Superior temporal gyrus (tissue), 1 donor: ENCODE measurements at regions not wholly inside any gene's neighbourhood (a gene's known extent, or its start where the extent isn't known, plus 50 kb on each side); places are given as distances from the start of the nearest gene placed in this dataset.

Experiments
- DNase-seq: peaks from one replicate; pipeline ENCODE4 v3.0.0-alpha.2; 2016; ENCODE audit errors: extremely low spot score

DNA sequence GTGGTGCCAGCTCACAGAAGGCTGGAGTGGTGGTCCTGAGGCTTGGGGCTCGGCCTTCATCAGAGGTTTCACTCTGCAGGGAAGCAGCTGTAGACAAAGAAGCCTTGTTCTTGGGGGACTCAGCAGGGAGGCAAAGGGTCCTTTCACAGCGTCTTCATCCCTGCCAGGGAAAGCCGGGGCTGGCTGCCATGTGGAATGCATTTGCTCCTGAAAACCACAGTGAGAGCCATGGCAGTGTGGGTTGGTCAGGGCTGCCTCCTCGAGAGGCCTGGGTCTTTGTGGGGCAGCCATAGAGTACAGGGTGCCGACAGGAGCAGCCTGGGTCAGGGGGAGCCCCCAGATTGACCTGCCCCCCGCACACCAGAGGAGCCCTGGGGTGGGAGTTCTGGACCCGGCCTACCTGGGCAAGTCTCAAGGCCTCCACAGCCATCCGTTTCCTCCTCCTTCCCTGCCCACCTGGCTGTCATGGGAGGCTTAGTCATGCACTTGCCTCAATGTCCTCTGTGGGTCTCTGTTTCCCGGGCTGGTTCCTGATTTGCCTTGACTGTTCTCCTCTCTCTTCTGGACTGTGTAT, 144.0 kb downstream of the CDC5L start:
- DNase-seq, result no peak

DNA sequence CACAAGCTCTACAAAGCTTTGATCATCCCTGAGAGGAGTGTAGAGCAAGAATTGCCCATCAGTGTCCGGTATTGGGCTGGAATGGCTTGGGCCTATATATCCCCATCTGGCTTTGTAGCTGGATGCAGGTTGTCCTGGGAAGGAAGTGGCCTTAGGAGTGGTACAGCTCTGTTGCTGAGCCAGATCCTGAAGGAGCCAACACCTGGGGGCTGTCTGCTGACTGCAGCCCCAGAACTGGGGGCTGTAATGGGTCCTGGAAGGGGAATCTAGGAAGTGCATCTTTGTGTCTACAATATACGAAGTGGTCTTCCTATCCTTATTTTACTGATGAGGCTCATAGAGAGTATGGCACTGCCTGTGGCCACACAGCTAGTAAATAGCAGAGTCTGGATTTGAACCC, 145.9 kb downstream of the CDC5L start:
- no peak for DNase-seq

DNA sequence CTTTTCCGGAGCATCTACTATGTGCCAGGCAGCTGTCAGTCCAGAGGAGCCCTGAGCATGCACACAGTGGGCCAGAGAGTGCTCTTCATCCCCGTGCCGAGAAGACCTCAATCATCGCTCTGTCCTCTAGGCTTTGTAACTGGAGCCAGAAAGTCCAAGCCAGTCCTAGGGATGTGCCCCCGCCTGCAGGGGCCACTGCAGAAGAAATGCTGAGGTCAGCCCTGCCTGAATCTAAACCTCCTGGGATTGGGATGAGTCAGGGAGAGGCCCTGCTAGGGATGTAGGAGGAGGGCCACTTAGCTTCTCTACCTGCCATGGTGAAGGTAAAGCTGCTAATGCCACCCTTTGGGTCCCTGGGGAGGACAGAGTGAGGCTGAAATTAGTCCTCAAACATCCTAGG, 146.8 kb downstream of the CDC5L start:
- DNase-seq, result no peak

DNA sequence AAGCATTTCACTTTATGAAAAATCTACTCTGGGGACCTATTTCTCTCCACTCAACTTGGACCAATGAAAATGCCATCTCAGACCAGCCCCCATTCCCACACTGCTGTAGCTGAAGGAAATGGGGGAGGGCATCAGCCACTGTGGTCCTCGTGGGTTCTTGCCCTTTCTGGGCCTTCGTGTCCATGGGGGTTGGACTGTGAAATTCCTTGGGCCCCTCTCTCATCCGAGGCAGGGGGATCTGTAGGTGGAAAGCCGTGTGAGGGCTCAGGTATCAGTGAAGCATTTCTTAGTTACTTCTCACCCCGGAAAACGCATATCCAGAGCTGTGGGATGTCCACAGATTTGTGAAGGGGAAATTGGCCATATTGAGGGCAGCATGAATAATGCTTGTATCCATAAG, 147.9 kb downstream of the CDC5L start:
- DNase-seq, result no peak

DNA sequence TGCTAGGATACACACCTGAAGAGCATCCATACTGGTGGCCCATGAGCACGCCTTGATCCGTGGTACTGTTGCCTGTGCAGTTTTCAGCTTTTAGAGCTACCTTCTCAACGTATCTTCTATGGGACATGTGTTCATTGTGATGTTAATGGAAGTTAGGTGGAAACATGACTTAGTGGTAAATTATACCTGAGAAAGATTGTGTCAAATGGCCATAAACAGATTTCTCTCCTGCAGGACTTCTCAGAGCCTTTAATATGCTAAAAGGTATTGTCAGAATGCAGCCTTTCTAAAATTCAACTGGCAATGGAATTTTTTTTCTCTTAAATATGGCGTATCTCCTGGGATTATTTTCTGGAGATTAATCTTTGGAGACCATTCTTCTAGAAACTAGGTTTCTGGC, 148.5 kb downstream of the CDC5L start:
- no peak for DNase-seq

DNA sequence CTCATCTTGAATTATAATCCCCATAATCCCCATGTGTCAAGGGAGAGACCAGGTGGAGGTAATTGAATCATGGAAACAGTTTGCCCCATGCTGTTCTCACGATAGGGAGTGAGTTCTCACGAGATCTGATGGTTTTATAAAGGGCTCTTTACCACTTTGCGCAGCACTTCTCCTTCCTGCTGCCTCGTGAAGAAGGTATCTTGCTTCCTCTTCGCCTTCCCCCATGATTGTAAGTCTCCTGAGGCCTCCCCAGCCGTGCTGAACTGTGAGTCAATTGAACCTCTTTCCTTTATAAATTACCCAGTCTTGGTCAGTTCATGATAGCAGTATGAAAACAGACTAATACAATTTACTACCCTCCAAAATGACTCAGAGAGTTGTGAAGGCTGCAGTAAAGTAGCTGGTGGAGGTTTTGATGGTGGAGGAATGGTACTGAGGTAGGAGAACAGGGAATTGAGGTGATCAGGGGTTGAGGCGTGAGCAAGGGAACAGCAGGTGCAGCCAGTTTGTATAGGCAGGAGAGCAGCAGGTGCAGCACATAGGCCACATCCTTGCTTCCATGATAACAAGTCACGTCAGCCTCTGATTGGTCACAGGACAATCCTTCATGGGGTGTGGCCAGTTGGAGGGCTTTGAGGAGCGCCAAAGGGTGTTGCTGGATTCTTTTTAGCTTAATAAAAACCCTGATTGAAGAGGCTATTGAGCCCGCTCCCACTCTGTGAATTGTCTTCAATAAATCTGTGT, 150.0 kb downstream of the CDC5L start:
- no peak for DNase-seq

DNA sequence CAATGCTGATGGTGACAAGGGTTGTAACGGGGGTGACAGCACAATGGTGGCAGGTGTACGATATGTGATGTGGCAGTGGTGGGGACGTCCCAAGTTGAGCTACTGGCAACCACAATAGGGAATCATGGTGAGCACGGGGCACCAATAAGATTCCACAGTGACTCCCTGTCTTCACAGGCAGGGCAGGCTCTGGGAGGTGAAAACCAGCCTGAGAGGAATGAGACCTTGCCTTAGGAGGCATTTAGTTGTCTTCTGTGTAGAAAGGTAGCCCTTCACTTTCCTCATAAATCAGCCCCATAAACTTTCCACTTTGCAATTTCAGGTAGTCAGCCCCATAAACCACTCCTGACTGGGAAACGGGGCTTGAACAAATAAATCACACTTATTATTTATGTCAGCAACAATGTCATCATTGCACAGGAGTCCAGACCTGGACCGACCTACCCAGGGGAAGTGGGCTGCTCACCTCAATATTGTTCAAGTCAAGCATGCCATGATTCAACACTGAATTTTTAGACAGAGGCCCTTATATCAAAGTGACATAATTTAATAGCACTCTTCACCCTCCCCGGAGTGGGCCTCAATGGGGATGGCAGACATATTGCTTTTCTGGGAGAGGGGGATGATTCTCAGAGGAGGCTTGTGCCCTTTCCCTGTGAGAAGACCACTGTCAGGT, 150.8 kb downstream of the CDC5L start:
- DNase-seq, result no peak

DNA sequence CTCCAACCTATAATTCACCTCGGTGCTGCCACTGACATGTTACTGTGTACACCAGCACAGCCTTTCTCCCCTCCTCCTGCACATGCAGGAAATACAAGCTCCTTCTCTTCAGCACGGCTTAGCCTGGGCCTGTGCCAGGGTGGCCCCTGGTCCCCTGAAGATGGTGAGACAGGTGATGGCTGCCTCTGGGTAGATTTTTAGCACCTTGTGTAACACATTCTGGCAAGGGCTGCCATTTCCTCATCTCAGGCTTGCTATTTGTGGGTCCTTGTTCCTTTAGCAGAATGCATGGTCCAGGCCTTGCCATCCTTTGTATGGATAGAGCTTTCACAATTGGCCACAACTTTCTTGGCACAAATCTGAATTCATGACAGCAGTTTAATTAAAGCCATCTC, 151.3 kb downstream of the CDC5L start:
- no peak for DNase-seq

DNA sequence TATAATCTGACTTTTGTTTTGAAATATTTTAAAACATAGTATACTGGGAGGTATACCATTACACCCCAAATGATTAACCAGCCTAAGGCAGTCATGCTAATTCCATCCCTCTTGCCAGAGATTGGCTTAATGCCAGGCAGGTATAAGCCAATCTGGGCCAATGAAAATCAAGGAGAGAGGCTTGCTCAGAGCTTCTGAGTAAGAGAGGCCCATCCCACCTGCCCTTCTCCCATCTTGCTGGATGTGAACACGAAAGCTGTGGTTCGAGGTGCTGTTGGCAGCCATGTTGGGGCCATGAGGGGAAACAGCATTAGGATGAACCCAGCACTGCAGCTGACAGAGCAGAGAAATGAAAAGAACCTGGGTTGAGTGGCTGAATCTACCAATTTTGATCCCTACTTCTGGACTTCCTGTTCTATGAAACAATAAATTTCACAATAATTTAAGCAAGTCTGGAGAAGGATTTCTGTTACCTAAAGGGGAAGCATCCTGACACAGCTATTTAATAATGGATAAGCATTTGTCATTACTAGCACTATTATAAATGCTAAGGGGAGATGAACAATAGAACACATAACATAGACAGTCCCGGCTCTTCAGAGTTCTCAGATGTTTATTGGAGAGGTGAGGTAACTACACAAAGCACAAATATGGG, 152.3 kb downstream of the CDC5L start:
- DNase-seq, result no peak

DNA sequence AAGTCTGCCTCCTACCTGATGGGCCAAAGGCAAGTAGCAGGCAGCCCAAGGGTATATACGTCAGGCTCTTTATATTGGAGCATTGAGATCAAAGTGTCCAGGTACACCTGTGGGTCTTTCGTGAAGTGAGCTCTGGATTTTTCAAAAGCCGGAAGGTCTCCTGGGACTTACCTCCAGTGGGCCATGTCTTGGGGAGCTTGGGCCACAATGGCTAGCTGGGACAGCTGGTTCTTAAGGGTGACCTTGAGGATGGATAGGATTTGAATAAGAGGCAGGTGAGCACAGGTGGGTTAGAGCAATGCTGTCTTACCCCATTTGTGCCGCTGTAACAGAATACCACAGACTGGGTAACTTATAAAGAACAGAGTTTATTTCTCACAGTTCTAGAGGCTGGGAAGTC, 153.4 kb downstream of the CDC5L start:
- no peak for DNase-seq

DNA sequence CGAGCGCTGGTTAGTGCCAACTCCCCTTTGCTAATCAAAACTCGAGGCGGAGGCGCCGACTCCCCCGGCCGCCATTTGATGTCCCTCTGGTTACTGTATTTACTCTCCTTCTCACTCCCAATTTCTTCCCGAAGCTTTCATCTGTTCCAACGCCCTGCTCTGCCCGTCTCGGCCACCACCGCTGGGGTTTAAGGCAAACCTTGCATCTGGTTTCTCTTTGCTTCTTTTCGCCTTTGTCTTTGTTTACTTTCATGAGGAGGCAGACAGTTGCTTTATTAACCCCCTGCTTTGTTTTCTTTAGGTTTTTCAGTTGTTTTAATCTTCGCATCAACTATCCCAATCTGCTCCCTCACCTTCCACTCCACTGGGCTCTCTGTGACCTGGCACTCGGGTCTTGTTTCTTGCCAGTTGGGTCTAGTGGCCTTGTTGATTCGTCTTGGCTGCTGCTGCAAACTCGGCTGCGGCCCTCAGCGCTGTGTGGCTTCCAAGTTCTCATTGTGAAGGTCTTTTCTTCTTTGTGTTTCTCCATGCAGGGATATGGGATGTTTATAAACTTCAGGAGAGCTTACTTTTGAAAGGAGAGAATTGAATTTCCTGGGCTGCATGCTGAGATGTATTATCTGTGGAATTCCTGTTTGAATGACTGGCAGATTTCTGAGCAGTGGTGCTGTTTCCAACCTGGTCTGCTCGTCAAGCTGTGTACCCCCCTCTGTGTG, 155.1 kb downstream of the CDC5L start:
- no peak for DNase-seq

DNA sequence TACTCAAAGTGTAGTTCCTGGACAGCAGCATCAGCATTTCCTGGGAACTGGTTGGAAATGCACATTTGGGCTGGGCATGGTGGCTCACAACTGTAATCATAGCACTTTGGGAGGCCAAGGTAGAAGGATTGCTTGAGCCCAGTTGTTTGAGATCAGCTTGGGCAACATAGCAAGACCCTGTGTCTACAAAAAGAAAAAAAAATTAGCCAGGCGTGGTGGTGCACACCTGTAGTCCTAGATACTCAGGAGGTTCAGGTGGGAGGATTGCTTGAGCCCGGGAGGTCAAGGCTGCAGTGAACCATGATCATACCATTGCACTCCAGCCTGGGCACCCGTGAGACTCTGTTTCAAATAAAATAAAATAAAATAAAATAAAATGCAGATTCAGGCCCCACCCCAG, 156.2 kb downstream of the CDC5L start:
- DNase-seq, result no peak

DNA sequence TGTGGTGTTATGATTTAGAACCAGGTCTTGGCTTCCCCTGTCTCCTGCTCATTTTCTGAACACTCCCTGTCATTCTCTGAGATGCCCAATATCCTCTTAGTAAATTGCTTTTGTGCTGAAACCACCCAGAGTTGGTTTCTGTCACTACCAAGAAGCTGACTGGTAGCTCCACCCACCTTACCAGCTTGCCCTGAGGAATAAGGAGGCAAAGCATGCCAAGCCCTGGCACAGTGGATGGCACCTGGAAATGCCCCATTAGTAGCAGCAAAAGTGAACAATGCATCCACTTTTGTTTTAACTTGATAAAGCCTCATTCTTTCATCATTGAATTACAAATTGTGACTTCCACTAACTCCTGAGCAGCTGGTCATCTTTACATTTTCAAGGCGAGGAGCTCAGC, 157.7 kb downstream of the CDC5L start:
- DNase-seq, result no peak

DNA sequence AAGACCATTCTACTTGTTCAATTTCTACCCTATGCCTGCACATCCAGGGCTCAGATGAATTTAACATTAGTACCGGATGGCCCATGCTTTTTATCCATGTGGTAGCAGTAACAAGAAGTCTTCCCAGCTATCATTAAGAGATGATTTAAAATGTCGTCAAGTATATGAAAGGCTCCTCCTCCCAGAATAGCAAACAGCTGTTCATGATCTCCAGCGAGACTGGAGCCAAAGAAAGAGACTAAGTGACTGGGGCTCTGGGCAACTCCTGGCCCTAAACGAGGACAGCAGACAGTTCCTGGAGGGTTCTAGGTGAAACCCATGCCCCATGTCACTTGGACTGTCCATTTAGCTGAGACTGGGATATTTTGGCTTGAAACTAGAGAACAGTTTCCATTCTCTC, 160.8 kb downstream of the CDC5L start:
- no peak for DNase-seq

DNA sequence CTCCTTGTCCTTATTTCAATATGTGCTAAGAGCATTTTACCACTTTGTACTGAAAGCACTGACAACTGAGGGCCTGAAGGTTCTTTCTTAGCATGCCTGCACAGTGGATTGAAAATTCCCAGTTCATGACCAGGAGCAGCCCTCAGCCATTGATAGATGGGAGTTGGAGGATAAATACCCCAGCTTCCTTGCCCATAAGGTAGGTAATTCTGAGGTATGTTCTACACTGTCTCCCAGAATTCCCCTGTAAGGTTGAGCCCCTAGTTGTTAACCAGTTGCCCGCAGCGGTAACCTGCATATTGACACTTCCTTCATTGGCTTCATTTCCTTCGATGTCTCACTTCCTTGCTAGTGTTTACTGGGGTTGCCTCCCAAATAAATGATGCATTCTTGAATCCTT, 162.0 kb downstream of the CDC5L start:
- DNase-seq, result no peak

DNA sequence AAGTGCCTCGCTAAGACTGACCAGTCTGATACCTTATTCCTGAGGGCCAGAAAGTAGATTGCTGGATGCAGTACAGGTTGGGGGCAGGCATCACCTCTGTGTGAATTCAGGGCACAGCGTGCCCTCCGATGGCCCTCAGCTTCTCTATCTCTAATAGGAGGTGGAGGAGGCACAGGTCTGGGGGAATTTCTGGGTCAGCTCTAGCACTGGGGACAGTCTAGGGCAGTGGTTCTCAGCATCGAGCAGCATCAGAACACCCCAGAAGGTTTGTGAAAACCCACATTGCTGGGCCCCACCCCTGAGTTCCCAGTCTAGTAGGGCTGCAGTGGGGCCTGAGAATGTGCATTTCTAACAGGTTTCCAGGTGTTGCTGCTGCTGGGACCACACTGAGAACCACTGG, 166.7 kb downstream of the CDC5L start:
- DNase-seq, result no peak

DNA sequence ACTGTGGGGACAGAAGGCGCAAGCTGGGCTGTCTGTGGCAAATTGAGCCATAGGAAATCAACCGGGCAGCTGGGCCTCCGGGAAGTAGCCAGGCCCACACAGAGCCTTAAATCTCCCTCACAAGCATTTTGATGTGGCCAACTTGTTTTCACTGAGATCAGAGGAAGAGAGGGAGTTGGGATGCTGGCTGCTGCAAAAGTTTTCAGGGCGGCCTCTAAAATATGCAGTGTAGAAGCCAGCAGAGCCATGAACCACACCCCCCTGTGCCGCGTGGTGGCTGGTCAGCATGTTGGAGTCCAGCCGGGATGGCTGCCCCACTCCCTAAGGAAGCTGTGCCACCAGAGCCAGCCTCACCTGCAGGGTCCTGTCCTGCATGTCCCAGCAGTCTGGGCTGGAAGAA, 167.4 kb downstream of the CDC5L start:
- DNase-seq, result no peak

DNA sequence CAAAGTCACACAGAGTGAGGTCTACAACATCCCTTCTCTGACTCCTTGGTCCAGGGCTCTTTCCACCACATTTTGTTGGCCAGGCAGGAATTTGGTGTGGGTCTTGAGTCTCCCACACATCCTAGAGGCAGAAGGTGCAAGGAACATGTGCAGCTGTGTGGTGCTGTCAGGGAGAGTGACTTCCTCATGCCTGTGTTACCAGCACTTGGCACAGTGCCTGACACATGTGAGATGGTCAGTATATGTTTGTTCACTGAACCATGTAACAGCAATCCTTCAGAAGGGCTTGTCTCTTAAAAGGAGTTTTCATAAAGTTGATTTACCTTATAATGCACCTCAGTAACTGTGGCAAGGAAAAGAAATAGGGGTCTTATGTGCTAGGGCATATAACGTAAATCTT, 168.5 kb downstream of the CDC5L start:
- DNase-seq, result no peak

DNA sequence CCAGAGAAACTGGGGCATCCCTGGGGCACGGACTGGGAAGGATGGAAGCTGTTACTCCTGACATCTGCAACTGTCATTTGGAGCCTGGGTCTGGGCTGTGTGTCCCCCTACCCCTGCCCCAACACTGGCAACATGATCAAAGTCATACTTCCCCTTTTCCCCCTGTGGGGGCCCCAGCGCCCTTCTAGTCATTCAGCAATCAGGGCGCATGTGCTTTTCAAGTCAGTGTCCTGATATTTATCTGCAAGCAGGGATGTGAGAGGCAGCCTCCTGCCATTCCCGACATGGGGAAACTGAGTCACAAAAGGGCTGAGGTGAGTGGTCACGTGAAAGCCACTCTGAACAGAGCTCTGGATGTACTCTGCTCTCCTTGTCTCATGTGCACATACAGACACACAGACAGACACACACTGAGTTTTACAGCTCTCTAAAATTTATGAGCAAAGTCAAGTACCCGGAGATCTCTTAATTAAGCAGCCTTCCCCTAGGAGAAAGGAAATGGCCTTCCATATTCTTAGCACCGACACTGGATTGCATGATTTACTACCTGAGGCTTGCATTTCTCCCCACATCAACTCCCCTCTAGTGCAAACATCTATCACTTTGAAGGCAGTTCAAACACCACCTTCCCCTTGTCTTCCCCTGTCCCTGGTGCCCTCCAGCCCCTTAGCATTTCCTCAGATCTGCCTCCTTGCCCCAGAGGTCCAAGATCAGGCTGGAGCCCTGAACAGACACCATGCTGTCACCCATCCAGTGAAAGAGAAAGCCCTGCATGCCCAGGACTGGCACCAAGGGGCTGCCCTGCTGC, 170.7 kb downstream of the CDC5L start:
- no peak for DNase-seq

DNA sequence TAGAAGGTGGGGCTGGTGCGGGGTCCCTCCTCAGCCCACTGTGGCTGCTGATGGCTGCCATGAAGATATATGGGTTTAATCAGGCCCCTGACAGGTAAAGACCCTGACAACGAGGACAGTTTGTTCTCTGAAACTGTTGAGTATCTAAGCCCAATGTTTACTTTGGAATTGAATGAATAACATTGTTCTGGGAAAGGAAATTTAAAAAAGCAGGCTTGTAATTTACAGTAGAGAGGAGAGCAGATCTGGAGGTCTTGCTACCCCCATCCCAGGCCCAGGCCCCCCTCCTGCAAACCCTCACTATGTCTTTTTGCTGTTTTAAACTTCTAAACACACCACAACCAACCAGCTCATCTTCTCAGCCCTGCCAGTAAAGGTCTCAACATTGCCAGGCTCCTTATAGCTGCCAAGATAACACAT, 171.3 kb downstream of the CDC5L start:
- no peak for DNase-seq
